Osteoblast (primary cell): ENCODE measurements at regions not wholly inside any gene's neighbourhood (a gene's known extent, or its start where the extent isn't known, plus 50 kb on each side); places are given as distances from the start of the nearest gene placed in this dataset.

Source experiments
- DNase-seq: peaks from one replicate; pipeline ENCODE4 v3.0.0; 2011; ENCODE audit warnings: low spot score, mixed read lengths; ENCODE audit not compliant: insufficient read length; ENCODE audit errors: missing footprints
- H2AFZ ChIP-seq: 2 replicates; pipeline ENCODE4 v1.6.0; 2011; ENCODE audit warnings: mild to moderate bottlenecking, low read length
- H3K27ac ChIP-seq: 2 replicates; pipeline ENCODE4 v1.5.1; 2011; ENCODE audit warnings: mild to moderate bottlenecking, low read depth, low read length, moderate library complexity
- H3K27me3 ChIP-seq: 2 replicates; pipeline ENCODE4 v1.6.0; 2012; ENCODE audit warnings: mild to moderate bottlenecking, control low read depth, inconsistent platforms, low read length, moderate library complexity; ENCODE audit not compliant: insufficient read depth
- H3K36me3 ChIP-seq: 2 replicates; pipeline ENCODE4 v1.5.1; 2011; ENCODE audit warnings: mild to moderate bottlenecking, low read length, control low read depth, moderate library complexity; ENCODE audit not compliant: insufficient read depth
- H3K4me1 ChIP-seq: 2 replicates; pipeline ENCODE4 v1.5.1; 2011; ENCODE audit warnings: mild to moderate bottlenecking, low read length, control low read depth, moderate library complexity; ENCODE audit not compliant: insufficient read depth
- H3K4me2 ChIP-seq: 2 replicates; pipeline ENCODE4 v1.6.0; 2011; ENCODE audit warnings: mild to moderate bottlenecking, low read length; ENCODE audit not compliant: insufficient read depth
- H3K4me3 ChIP-seq: fragments of 200-600 bp; sonication (generic); 3 replicates; pipeline ENCODE4 v1.5.1; 2012; ENCODE audit warnings: mild to moderate bottlenecking, low read length, inconsistent platforms; ENCODE audit not compliant: insufficient read depth
- H3K79me2 ChIP-seq: 2 replicates; pipeline ENCODE4 v1.6.0; 2012; ENCODE audit warnings: mild to moderate bottlenecking, low read length, control low read depth, inconsistent platforms; ENCODE audit not compliant: insufficient read depth
- H3K9me3 ChIP-seq: 2 replicates; pipeline ENCODE4 v1.5.1; 2011; ENCODE audit warnings: low read depth, low read length, control low read depth
- H4K20me1 ChIP-seq: 2 replicates; pipeline ENCODE4 v1.6.0; 2012; ENCODE audit warnings: mild to moderate bottlenecking, low read length, control low read depth; ENCODE audit not compliant: insufficient read depth
- TF ChIP-seq, protein P1 (sequence below): IDR thresholded peaks from 2 replicates; pipeline ENCODE4 v1.5.1; 2011; ENCODE audit warnings: mild to moderate bottlenecking, low read depth, low read length, moderate library complexity; ENCODE audit errors: extremely low read depth

DNA sequence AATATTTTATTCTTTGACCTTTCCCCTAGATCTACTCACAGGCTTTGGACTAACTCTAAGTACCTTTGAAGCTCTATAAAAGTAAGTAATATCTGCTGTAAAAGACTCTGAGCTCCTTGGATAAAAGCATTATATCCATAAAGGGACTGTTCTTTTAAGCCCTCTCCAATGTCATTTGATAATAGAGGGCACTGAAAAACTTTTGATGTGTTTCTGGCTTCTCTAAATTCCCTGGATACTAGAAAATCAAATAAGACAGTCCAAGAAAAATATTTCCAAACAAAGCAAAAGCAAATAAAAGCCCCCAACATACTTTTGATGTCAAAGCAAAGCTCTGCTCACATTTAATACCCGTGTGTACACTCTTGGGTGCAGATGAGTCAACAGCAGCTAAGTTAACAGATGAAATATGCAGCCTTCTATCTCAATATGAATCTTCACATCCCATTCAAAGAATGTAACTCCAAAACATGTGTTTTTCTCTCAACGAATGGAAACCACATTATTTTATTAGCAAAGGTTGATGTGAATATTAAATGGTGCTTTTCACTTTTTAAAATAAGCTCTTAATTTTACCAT, 230.3 kb downstream of the CENPF start:
- H3K9me3 ChIP-seq = no peaks in the 10 kb centered on the region
- H3K79me2 ChIP-seq = no peaks in the 10 kb centered on the region
- no peaks in the 10 kb centered on the region for H3K27me3 ChIP-seq
- TF ChIP-seq, protein P1, sequence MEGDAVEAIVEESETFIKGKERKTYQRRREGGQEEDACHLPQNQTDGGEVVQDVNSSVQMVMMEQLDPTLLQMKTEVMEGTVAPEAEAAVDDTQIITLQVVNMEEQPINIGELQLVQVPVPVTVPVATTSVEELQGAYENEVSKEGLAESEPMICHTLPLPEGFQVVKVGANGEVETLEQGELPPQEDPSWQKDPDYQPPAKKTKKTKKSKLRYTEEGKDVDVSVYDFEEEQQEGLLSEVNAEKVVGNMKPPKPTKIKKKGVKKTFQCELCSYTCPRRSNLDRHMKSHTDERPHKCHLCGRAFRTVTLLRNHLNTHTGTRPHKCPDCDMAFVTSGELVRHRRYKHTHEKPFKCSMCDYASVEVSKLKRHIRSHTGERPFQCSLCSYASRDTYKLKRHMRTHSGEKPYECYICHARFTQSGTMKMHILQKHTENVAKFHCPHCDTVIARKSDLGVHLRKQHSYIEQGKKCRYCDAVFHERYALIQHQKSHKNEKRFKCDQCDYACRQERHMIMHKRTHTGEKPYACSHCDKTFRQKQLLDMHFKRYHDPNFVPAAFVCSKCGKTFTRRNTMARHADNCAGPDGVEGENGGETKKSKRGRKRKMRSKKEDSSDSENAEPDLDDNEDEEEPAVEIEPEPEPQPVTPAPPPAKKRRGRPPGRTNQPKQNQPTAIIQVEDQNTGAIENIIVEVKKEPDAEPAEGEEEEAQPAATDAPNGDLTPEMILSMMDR = no peak
- peak overlapping the region; percentile 83 for H3K27ac ChIP-seq
- no peaks in the 10 kb centered on the region for H3K36me3 ChIP-seq
- no peak overlapping the region for H2AFZ ChIP-seq
- H3K4me2 ChIP-seq = peak overlapping the region; percentile 29
- peak; percentile 56 for DNase-seq
- no peak overlapping the region for H3K4me3 ChIP-seq
- peaks cover 26% of the 10 kb centered on the region for H3K4me1 ChIP-seq
- H4K20me1 ChIP-seq = no peaks in the 10 kb centered on the region

DNA sequence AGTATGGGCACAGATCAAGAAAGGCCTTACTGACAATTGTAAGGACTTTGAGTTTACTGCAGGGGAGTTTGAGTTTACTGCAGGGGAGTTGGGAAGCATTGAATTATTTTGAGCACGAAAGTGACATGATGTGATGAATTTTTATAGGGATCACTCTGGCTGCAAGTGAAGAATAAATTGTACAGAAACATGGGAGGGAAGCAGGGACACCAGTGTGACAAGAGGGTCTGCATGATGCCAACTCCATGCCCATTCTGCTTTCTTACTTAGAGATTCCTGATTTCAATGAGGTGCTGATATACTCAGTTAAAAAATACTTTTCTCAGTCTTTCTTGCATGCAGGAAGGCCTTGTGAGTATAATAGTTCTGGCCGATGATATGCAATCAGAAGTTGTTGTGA, 234.4 kb downstream of the CENPF start:
- Histone ChIP-seq H3K27me3 (no peaks in the 10 kb centered on the region), H3K79me2 (no peaks in the 10 kb centered on the region), H4K20me1 (no peaks in the 10 kb centered on the region), H3K4me1 (peaks cover 49% of the 10 kb centered on the region), H3K9me3 (no peaks in the 10 kb centered on the region), H3K4me3 (no peak overlapping the region), H2AFZ (no peak overlapping the region), H3K4me2 (no peak overlapping the region), H3K27ac (peak overlapping the region; percentile 62), H3K36me3 (no peaks in the 10 kb centered on the region)
- TF ChIP-seq, protein P1 = no peak
- DNase-seq = no peak

DNA sequence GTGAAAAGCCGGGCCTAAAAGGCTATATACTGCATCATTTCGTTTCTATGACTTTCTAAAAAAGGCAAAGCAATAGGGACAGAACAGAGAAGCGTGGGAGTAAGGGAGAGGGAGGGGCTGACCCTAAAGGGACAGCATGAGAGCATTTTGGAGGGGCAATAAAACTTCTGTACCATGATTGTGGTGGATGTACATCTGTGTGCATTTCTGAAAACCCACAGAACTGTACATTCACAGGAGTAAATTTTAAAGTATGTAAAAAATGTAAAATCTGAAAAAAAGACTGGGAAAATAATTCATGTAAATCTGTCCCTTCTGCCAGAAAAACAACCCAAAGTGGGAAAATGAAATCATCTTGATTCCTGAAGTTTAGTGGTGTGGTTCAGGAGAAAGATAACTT, 235.4 kb downstream of the CENPF start:
- no peak overlapping the region for H2AFZ ChIP-seq
- H3K4me2 ChIP-seq = peak overlapping the region; percentile 37
- no peaks in the 10 kb centered on the region for H3K36me3 ChIP-seq
- no peak overlapping the region for H3K4me3 ChIP-seq
- H3K27me3 ChIP-seq = no peaks in the 10 kb centered on the region
- TF ChIP-seq, protein P1 = no peak
- H4K20me1 ChIP-seq = no peaks in the 10 kb centered on the region
- no peaks in the 10 kb centered on the region for H3K9me3 ChIP-seq
- peaks cover 49% of the 10 kb centered on the region for H3K4me1 ChIP-seq
- no peaks in the 10 kb centered on the region for H3K79me2 ChIP-seq
- peak overlapping the region; percentile 62 for H3K27ac ChIP-seq
- DNase-seq = no peak

DNA sequence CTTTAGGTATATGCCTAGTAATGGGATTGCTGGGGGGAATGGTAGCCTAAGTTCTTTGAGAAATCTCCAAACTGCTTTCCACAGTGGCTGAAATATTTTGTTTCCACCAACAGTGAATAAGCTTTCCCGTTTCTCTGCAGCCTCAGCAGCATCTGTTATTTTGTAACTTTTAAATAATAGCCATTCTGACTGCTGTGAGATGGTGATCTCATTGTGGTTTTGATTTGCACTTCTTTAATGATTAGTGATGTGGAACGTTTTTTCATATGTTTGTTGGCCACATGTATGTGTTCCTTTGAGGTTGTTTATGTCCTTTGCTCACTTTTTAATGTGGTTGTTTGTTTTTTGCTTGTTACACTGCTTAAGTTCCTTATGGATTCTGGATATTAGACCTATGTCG, 237.4 kb downstream of the CENPF start:
- no peaks in the 10 kb centered on the region for H4K20me1 ChIP-seq
- DNase-seq = no peak
- no peak overlapping the region for H3K4me2 ChIP-seq
- no peaks in the 10 kb centered on the region for H3K27me3 ChIP-seq
- H3K27ac ChIP-seq = peak overlapping the region; percentile 38
- H3K79me2 ChIP-seq = no peaks in the 10 kb centered on the region
- no peaks in the 10 kb centered on the region for H3K36me3 ChIP-seq
- TF ChIP-seq, protein P1 = no peak
- no peaks in the 10 kb centered on the region for H3K9me3 ChIP-seq
- H3K4me1 ChIP-seq = peaks cover 50% of the 10 kb centered on the region
- H2AFZ ChIP-seq = no peak overlapping the region
- no peak overlapping the region for H3K4me3 ChIP-seq
